ENCODE measurements at regions not wholly inside any gene's neighbourhood (a gene's known extent, or its start where the extent isn't known, plus 50 kb on each side); places are given as distances from the start of the nearest gene placed in this dataset.

- TF ChIP-seq REST (IDR thresholded peaks at IDR 0.05; ENCODE audit: insufficient read depth in 1 of 2, low read depth in 2 of 2, low read length in 1 of 2) (no peak), TCF7L2 (IDR thresholded peaks at IDR 0.05; ENCODE audit: low read depth, low read length) (no peak), SIN3A (IDR thresholded peaks at IDR 0.05; ENCODE audit: borderline replicate concordance, insufficient read depth, low read depth, low read length) (no peak), POLR2AphosphoS5 (IDR thresholded peaks at IDR 0.05; ENCODE audit: low read depth, low read length) (no peak), CTCF (IDR thresholded peaks at IDR 0.05) (no peak)
- in situ Hi-C loops (cut with HindIII; ENCODE audit: low pct_unique_long_range_greater_than_20kb, low sequenced_read_pairs): no loop called here
- intact Hi-C loops (cut with micrococcal nuclease; ENCODE audit: unreplicated experiment): no loop called here
- no peaks in the 10 kb centered on the region for H3K36me3 ChIP-seq (ENCODE audit: control insufficient read depth, insufficient read depth, low read length)
- no peak overlapping the region for H3K4me3 ChIP-seq (ENCODE audit: low read depth in 2 of 2, low read length in 2 of 2)
- ATAC-seq (no peak), DNase-seq (ENCODE audit: low read depth, low spot score) (no peak)
- H3K9me3 ChIP-seq (ENCODE audit: control insufficient read depth, insufficient read depth, low read depth, low read length): no peaks in the 10 kb centered on the region
- no peak overlapping the region for H3K27ac ChIP-seq (ENCODE audit: low read length)
- no peaks in the 10 kb centered on the region for H3K4me1 ChIP-seq (ENCODE audit: control insufficient read depth, insufficient read depth, low read length)
- no TSS peak for BruUV-seq (replicated peaks)
- H3K27me3 ChIP-seq (ENCODE audit: control insufficient read depth, insufficient read depth, low read length): no peaks in the 10 kb centered on the region
- ChIA-PET POLR2A (no interaction called here), CTCF (no interaction called here)
Observed at GRCh38 chr5:36523450-36523849, 83.0 kb upstream of the SLC1A3 start.

- no peaks in the 10 kb centered on the region for H3K36me3 ChIP-seq (ENCODE audit: control insufficient read depth, insufficient read depth, low read length)
- POLR2A ChIA-PET: no interaction called here
- H3K9me3 ChIP-seq (ENCODE audit: control insufficient read depth, insufficient read depth, low read depth, low read length): no peaks in the 10 kb centered on the region
- no TSS peak for BruUV-seq (replicated peaks)
- H3K27me3 ChIP-seq (ENCODE audit: control insufficient read depth, insufficient read depth, low read length): no peaks in the 10 kb centered on the region
- in situ Hi-C loops (cut with HindIII; ENCODE audit: low pct_unique_long_range_greater_than_20kb, low sequenced_read_pairs): no loop called here
- intact Hi-C loops (cut with micrococcal nuclease; ENCODE audit: unreplicated experiment): no loop called here
- no peak overlapping the region for H3K4me3 ChIP-seq (ENCODE audit: low read depth in 2 of 2, low read length in 2 of 2)
- TF ChIP-seq POLR2AphosphoS5 (IDR thresholded peaks at IDR 0.05; ENCODE audit: low read depth, low read length): no peak
- TF ChIP-seq CTCF (IDR thresholded peaks at IDR 0.05): no peak
- TF ChIP-seq TCF7L2 (IDR thresholded peaks at IDR 0.05; ENCODE audit: low read depth, low read length): no peak
- TF ChIP-seq REST (IDR thresholded peaks at IDR 0.05; ENCODE audit: insufficient read depth in 1 of 2, low read depth in 2 of 2, low read length in 1 of 2): no peak
- TF ChIP-seq SIN3A (IDR thresholded peaks at IDR 0.05; ENCODE audit: borderline replicate concordance, insufficient read depth, low read depth, low read length): no peak
- no peak for ATAC-seq
- CTCF ChIA-PET: no interaction called here
- H3K4me1 ChIP-seq (ENCODE audit: control insufficient read depth, insufficient read depth, low read length): no peaks in the 10 kb centered on the region
- H3K27ac ChIP-seq (ENCODE audit: low read length): no peak overlapping the region
- DNase-seq (ENCODE audit: low read depth, low spot score): no peak
Observed at GRCh38 chr5:36523926-36524325, 82.5 kb upstream of the SLC1A3 start.

All from Panc1 (cell line).